BJ (cell line): ENCODE measurements at regions not wholly inside any gene's neighbourhood (a gene's known extent, or its start where the extent isn't known, plus 50 kb on each side); places are given as distances from the start of the nearest gene placed in this dataset.

Source experiments
- CTCF ChIA-PET: fragments of 350-600 bp; formaldehyde crosslinking; extraction: SDS; loops from one replicate; lab custom pipeline; 2021; ENCODE audit warnings: antibody characterized with exemption, inconsistent platforms; lab: Yijun Ruan, JAX
- POLR2A ChIA-PET: fragments of 300-600 bp; sonication (Branson Sonifier 250); formaldehyde crosslinking; extraction: SDS; loops from one replicate; lab custom pipeline; 2021; ENCODE audit warnings: antibody characterized with exemption; lab: Charles Lee
- DNase-seq: peaks from one replicate; pipeline ENCODE4 v3.0.0-alpha.2; 2011; ENCODE audit warnings: low read depth
- H3K27me3 ChIP-seq: 2 replicates; pipeline ENCODE4 v1.6.0; 2011; ENCODE audit warnings: low read length; ENCODE audit not compliant: control insufficient read depth, insufficient read depth
- H3K36me3 ChIP-seq: 2 replicates; pipeline ENCODE4 v1.5.1; 2011; ENCODE audit warnings: low read length; ENCODE audit not compliant: control insufficient read depth, insufficient read depth
- H3K4me3 ChIP-seq: 2 replicates; pipeline ENCODE4 v1.5.1; 2011; ENCODE audit warnings: low read depth, mild to moderate bottlenecking, control low read depth, low read length
- TF ChIP-seq, protein P1 (sequence below): IDR thresholded peaks from 2 replicates; pipeline ENCODE4 v1.5.1; 2011; ENCODE audit warnings: low read depth, mild to moderate bottlenecking, control low read depth, inconsistent platforms, low read length, moderate library complexity; ENCODE audit not compliant: insufficient read depth

DNA sequence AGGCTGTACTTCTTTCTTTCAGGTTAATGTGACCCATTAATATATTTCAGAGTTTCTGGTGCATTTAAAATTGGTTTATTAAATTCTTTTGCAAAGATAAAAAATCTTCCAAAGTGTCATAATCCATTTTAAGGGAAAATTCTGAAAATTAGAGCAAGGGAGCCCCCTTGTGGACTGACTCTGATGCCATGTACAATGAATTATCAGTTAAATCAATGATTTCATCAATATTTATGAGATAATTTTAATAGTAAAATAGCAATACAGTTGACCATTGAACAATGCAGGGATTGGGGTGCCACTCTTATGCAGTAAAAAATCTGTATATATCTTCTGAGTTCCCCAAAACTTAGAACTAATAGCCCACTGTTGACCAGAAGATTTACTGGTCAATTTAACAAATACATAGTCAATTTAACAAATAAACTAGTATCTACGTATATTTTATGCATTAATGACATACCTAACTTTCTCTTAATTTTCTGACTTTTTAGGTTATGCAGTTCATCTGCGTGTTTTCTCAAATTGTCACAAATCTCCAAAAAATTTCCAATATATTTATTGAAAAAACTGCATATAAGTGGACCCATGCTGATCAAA is 479.1 kb upstream of the MIR17HG start:
- ChIA-PET CTCF (interaction anchor here (1.7 kb wide), 1 partner anchor 10 kb away, joined by 9 read pairs; no protein-coding TSS in a partner anchor), POLR2A (no interaction called here)
- no peak overlapping the region for H3K4me3 ChIP-seq
- TF ChIP-seq, protein P1, sequence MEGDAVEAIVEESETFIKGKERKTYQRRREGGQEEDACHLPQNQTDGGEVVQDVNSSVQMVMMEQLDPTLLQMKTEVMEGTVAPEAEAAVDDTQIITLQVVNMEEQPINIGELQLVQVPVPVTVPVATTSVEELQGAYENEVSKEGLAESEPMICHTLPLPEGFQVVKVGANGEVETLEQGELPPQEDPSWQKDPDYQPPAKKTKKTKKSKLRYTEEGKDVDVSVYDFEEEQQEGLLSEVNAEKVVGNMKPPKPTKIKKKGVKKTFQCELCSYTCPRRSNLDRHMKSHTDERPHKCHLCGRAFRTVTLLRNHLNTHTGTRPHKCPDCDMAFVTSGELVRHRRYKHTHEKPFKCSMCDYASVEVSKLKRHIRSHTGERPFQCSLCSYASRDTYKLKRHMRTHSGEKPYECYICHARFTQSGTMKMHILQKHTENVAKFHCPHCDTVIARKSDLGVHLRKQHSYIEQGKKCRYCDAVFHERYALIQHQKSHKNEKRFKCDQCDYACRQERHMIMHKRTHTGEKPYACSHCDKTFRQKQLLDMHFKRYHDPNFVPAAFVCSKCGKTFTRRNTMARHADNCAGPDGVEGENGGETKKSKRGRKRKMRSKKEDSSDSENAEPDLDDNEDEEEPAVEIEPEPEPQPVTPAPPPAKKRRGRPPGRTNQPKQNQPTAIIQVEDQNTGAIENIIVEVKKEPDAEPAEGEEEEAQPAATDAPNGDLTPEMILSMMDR, result peak; percentile 60
- H3K36me3 ChIP-seq, result no peaks in the 10 kb centered on the region
- DNase-seq, result no peak
- H3K27me3 ChIP-seq, result no peaks in the 10 kb centered on the region

GRCh38 chr13:90869580-90869979 is 477.9 kb upstream of the MIR17HG start:
- POLR2A ChIA-PET, result no interaction called here
- TF ChIP-seq, protein P1, result no peak
- no peaks in the 10 kb centered on the region for H3K27me3 ChIP-seq
- no peak for DNase-seq
- H3K36me3 ChIP-seq, result no peaks in the 10 kb centered on the region
- CTCF ChIA-PET, result interaction anchor here (0.9 kb wide), 1 partner anchor 12 kb away, joined by 3 read pairs; no protein-coding TSS in a partner anchor
- H3K4me3 ChIP-seq, result no peak overlapping the region

DNA sequence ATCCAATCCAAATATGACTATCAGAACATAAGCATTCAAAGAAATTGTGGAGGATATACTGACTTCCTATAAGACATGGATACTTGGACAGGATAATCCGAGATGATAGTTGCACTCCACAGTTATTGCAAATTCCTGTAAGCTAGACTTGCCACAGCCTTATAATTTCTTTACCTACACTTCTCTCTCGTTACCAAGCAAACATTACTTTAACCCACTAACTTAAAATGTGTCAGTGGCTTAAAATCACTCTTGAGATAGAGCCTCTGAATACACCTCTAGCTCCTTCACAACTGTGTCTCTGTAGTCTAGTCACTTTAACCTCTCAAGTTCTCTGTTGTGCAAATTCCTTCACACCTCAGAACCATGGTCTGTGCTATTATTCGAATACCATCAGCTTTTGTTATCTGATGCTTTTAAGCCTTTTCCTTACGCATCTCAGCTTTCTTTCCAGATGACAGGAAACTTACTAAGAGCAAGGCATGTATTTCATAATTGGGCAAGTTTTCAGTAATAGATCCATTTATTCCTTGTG is 474.9 kb upstream of the MIR17HG start:
- CTCF ChIA-PET, result no interaction called here
- Histone ChIP-seq H3K4me3 (no peak overlapping the region), H3K27me3 (no peaks in the 10 kb centered on the region), H3K36me3 (no peaks in the 10 kb centered on the region)
- POLR2A ChIA-PET, result no interaction called here
- TF ChIP-seq, protein P1, result no peak
- DNase-seq, result no peak

DNA sequence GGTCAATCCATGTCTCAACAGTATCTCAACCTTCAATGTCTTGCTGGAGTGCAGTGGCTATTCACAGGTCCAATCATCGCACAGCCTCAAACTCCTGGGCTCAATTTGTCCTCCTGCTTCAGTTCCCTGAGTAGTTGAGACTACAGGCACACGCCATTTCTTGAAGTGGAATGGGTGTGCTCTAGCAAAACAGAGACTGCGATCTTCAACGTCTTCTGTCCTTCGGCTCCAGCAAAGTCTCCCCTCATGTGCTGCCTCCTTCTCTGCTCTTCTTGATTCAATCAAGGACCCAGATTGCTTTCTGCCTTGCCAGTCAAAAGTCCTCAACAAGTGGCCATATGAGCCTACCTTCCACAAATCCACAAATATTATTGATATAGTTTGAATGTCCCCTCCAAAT is 466.7 kb upstream of the MIR17HG start:
- DNase-seq, result no peak
- Histone ChIP-seq H3K27me3 (no peaks in the 10 kb centered on the region), H3K4me3 (no peak overlapping the region), H3K36me3 (no peaks in the 10 kb centered on the region)
- TF ChIP-seq, protein P1, result no peak
- POLR2A ChIA-PET, result no interaction called here
- CTCF ChIA-PET, result no interaction called here

- H3K36me3 ChIP-seq, result no peaks in the 10 kb centered on the region
- no peak overlapping the region for H3K4me3 ChIP-seq
- TF ChIP-seq, protein P1, result no peak
- CTCF ChIA-PET, result no interaction called here
- POLR2A ChIA-PET, result no interaction called here
- H3K27me3 ChIP-seq, result no peaks in the 10 kb centered on the region
- DNase-seq, result no peak
Observed at GRCh38 chr13:90882551-90882950, 464.9 kb upstream of the MIR17HG start.
